Stomach smooth muscle (tissue), 2 donors: ENCODE measurements at regions not wholly inside any gene's neighbourhood (a gene's known extent, or its start where the extent isn't known, plus 50 kb on each side); places are given as distances from the start of the nearest gene placed in this dataset.

Source experiments
- H3K27ac ChIP-seq: one replicate; pipeline ENCODE4 v1.7.0; 2013; ENCODE audit warnings: mild to moderate bottlenecking, low read length, inconsistent platforms
- H3K27me3 ChIP-seq, 2 donors: one replicate each; pipeline ENCODE4 v1.7.0; 2013; ENCODE audit warnings: low read length in 2 of 2; ENCODE audit not compliant: insufficient read depth in 2 of 2, control insufficient read depth in 1 of 2
- H3K36me3 ChIP-seq, 2 donors: one replicate each; pipeline ENCODE4 v1.7.0; 2013; ENCODE audit warnings: low read length in 2 of 2; ENCODE audit not compliant: control insufficient read depth in 2 of 2, insufficient read depth in 2 of 2
- H3K4me1 ChIP-seq: one replicate; pipeline ENCODE4 v1.7.0; 2013; ENCODE audit warnings: low read length; ENCODE audit not compliant: control insufficient read depth, insufficient read depth
- H3K4me3 ChIP-seq, 2 donors: one replicate each; pipeline ENCODE4 v1.7.0; 2013; ENCODE audit warnings: low read length in 2 of 2
- H3K9ac ChIP-seq, 2 donors: one replicate each; pipeline ENCODE4 v1.7.0; 2013; ENCODE audit warnings: low read length in 2 of 2, mild to moderate bottlenecking in 1 of 2
- H3K9me3 ChIP-seq, 2 donors: one replicate each; pipeline ENCODE4 v1.7.0; 2013; ENCODE audit warnings: low read length in 2 of 2; ENCODE audit not compliant: control insufficient read depth in 2 of 2
- donor health status: healthy.
- donor health status: Pancreatic carcinoma.

DNA sequence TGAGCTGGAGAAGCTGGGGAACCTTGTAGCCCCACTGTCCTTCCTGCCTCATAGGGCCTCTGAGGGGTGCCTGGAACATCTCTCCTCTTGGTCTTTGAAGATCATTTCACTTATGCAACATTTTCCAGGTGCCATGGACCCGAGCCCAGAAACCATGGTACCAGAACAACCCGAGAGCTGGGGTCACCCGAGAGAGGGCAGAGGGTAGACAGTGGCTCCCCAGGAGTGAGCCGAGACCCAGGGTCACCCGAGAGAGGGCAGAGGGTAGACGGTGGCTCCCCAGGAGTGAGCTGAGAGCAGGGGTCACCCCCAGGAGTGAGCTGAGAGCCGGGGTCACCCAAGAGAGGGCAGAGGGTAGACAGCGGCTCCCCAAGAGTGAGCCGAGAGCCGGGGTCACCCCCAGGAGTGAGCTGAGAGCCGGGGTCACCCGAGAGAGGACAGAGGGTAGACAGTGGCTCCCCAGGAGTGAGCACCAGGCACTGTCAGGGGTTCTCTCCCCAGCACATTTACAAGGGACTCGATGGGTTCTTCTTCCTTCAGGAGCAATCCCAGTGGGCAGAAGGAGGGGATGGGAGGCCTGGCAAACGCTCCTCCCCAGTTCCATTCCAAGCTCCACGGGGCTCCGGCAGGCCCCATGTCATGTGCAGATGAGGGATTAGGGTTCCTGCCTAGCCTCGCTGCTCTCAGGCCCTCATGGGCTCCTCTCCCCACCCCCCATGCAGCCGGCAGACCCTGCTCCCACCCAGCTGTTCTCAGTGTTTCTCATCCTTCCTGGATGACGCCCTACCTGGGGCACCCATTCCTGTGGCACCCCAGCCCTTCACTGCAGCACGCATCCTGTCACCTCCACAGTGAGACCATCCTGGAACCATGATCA lies 163.5 kb downstream of the RTP5 start:
- peaks cover 4 to 12% of the 10 kb centered on the region in 2 donors for H3K27me3 ChIP-seq
- no peaks in the 10 kb centered on the region for H3K4me1 ChIP-seq
- no peak overlapping the region for H3K9ac ChIP-seq
- H3K36me3 ChIP-seq, result no peaks in the 10 kb centered on the region
- H3K4me3 ChIP-seq, result no peak overlapping the region
- H3K27ac ChIP-seq, result no peak overlapping the region
- no peaks in the 10 kb centered on the region for H3K9me3 ChIP-seq

DNA sequence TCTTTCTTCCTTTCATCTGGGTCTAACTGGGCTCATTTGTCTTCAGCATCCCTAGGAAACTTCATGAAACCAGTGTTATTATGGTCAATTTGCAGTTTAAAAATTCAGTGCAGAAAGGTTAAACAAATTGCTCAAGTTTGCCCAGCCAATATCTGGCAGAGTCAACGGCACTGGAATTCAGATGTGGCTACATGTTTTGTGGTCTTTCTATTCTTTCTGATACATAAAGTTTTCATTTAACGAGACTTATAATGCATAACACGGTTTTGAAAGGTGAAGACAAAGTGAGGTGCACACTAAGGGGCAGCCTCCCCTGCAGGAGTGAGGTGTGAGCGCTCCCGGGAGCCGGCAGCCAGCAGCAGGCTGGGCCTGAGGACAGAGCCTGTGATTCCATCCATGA lies 164.6 kb downstream of the RTP5 start:
- Histone ChIP-seq H3K27me3 (peaks cover 5 to 19% of the 10 kb centered on the region in 2 donors), H3K27ac (no peak overlapping the region)

DNA sequence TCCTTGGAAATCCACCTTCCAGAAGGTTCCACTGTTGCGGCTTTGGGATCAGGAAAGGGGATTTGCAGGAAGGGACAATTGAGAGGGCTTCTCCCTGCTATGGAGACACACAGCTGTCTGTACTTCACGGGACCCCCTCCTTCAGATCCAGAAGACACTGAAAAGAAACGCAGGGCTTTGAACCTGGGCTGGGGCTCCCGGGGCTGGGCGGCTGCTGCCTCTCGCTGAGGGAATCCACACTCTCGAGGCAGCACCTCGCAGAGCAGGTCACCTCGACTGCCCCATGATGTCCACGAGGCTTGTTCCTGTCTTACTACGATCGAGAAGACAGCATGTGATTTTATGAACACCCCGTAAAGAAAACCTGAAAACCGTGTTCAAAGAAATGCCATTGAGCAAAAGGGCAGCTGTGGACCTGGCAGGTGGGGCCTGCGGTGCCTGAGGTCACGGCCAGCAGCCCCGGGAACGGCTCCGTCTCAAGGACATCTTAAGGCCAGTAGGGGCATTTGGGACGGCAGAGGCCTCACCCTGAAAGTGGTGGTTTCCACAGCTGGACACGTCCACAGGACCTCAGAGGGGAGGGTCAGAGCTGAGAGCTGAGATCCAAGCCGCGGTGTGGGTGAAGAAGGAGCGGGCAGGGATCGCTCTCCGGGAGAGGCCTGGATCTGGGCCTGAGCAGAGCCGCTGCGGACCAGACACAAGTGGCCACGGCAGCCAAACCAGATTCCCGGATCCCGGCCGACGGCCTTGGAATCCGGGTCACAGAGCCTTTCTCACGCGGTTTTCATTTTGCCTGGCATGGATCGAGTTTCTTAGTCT lies 165.7 kb downstream of the RTP5 start:
- H3K4me3 ChIP-seq, result no peak overlapping the region
- peaks cover 8 to 22% of the 10 kb centered on the region in 2 donors for H3K27me3 ChIP-seq
- no peaks in the 10 kb centered on the region for H3K4me1 ChIP-seq
- no peak overlapping the region for H3K27ac ChIP-seq
- no peak overlapping the region for H3K9ac ChIP-seq
- H3K36me3 ChIP-seq, result no peaks in the 10 kb centered on the region
- H3K9me3 ChIP-seq, result no peaks in the 10 kb centered on the region

More for the DNA sequence above, 164.6 kb downstream of the RTP5 start:
- H3K9me3 ChIP-seq, result no peaks in the 10 kb centered on the region
- H3K36me3 ChIP-seq, result no peaks in the 10 kb centered on the region
- H3K9ac ChIP-seq, result no peak overlapping the region
- H3K4me1 ChIP-seq, result no peaks in the 10 kb centered on the region
- no peak overlapping the region for H3K4me3 ChIP-seq

- H3K27ac ChIP-seq, result no peak overlapping the region
- peaks cover 8 to 26% of the 10 kb centered on the region in 2 donors for H3K27me3 ChIP-seq
- H3K4me3 ChIP-seq, result no peak overlapping the region
These were observed 166.5 kb downstream of the RTP5 start for GRCh38 chr2:242035858-242036652.

DNA sequence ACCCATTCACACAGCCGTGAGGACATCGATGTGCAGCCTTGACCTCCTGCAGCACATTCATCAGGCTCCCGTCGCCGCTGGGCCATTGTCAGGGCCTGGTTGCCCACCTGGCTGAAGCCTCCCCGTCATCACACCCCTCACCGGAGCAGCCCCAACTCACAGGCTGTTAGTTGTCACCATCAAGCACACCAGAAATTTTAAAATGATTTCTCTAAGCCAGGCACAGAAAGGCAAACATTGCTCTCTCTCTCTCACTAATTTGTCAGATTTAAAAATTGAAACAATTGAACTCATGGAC lies 167.1 kb downstream of the RTP5 start:
- Histone ChIP-seq H3K27me3 (peaks cover 12 to 26% of the 10 kb centered on the region in 2 donors), H3K27ac (no peak overlapping the region), H3K4me1 (no peaks in the 10 kb centered on the region), H3K36me3 (no peaks in the 10 kb centered on the region), H3K9me3 (no peaks in the 10 kb centered on the region), H3K9ac (no peak overlapping the region), H3K4me3 (no peak overlapping the region)

More at GRCh38 chr2:242035858-242036652, 166.5 kb downstream of the RTP5 start:
- Histone ChIP-seq H3K9me3 (no peaks in the 10 kb centered on the region), H3K4me1 (no peaks in the 10 kb centered on the region), H3K9ac (no peak overlapping the region), H3K36me3 (no peaks in the 10 kb centered on the region)

- no peak overlapping the region for H3K27ac ChIP-seq
- H3K9me3 ChIP-seq, result no peaks in the 10 kb centered on the region
- H3K4me3 ChIP-seq, result no peak overlapping the region
- H3K27me3 ChIP-seq, result peaks cover 15 to 32% of the 10 kb centered on the region in 2 donors
- H3K9ac ChIP-seq, result no peak overlapping the region
- no peaks in the 10 kb centered on the region for H3K4me1 ChIP-seq
- H3K36me3 ChIP-seq, result no peaks in the 10 kb centered on the region
These were observed 168.8 kb downstream of the RTP5 start for GRCh38 chr2:242038166-242038927.

DNA sequence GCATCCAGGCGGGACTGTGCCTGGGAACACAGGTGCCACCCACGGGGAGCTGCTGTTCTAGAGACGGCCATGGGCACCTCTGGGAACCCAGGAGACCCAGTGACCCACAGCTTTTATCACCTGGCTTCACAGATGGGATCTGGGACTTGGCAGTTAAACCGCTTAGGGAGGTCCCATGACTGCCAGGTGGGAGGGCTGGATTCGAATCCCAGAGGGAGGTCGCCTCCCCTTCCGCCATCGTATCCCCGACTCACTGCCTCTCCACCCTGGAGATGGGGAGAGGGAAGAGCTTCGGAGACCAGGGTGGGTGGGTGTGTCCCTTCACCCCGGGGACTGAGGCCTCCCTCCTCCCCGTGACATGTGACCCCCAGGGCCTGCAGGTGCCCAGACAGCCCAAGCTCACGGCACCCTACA lies 169.4 kb downstream of the RTP5 start:
- no peaks in the 10 kb centered on the region for H3K4me1 ChIP-seq
- peaks cover 18 to 38% of the 10 kb centered on the region in 2 donors for H3K27me3 ChIP-seq
- no peaks in the 10 kb centered on the region for H3K36me3 ChIP-seq
- no peak overlapping the region for H3K4me3 ChIP-seq
- no peaks in the 10 kb centered on the region for H3K9me3 ChIP-seq
- H3K27ac ChIP-seq, result no peak overlapping the region
- no peak overlapping the region for H3K9ac ChIP-seq

DNA sequence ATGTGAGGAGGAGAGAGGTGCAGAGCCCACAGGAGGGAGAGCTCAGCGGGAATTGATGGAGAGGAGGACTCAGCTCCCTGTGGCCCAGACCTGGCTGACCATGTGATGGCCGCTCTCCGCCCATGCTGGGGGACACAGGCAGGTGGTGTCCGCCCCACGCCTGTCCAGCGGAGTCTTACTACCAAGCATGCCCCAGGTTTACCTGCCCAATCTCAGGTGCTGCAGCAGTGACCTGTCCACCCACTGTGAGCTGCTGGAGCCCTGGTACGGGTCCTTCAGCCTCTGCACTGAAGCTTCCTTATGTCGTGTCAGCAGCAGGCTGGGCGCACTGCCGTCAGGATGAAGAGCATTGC lies 170.8 kb downstream of the RTP5 start:
- H3K27me3 ChIP-seq, result peaks cover 21 to 43% of the 10 kb centered on the region in 2 donors
- H3K4me3 ChIP-seq, result no peak overlapping the region
- H3K9ac ChIP-seq, result no peak overlapping the region
- no peaks in the 10 kb centered on the region for H3K36me3 ChIP-seq
- H3K27ac ChIP-seq, result no peak overlapping the region
- H3K4me1 ChIP-seq, result no peaks in the 10 kb centered on the region
- no peaks in the 10 kb centered on the region for H3K9me3 ChIP-seq

DNA sequence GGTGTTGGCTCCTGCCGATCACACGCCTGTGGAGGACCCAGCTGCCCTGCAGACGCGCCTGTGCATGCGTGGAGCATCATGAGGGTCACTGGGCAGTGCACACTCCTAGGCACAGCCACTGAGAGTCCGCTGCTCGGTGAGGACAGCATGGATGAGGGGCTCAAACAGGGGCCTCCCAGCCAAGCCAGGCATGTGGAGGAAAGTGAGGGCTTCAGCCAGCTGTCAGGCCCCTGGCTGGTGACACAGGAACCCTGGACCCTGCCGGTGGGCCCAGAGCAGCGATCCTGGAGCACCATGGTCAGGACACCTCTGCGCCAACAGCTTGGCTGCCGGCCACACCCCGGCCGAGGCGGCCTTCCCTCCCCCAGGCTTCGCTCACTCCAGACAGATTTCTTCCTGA lies 171.2 kb downstream of the RTP5 start:
- H3K27me3 ChIP-seq, result peaks cover 22 to 43% of the 10 kb centered on the region in 2 donors
- H3K4me1 ChIP-seq, result no peaks in the 10 kb centered on the region

DNA sequence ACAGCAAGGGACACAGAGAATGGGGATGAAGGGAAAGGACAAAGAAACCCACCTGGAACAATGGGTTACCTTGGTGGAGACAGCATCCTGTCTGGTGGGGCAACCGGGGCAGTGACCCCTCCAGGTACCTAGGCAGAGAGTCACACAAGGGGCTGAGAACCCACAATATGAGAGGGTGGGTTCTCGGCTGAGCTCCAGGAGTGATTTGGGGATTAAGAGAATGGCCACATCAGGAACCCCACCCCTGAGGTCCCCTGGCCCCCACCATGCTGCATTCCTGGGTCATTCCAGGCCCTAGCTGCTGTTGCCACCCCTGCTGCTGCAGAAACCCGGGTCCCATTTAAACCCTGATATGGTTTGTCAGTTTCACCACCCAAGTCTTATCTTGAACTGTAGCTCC lies 172.3 kb downstream of the RTP5 start:
- Histone ChIP-seq H3K27ac (no peak overlapping the region), H3K4me3 (no peak overlapping the region), H3K27me3 (peaks cover 25 to 37% of the 10 kb centered on the region in 2 donors)

More for the DNA sequence above, 171.2 kb downstream of the RTP5 start:
- no peak overlapping the region for H3K27ac ChIP-seq
- no peaks in the 10 kb centered on the region for H3K36me3 ChIP-seq
- H3K9ac ChIP-seq, result no peak overlapping the region
- no peaks in the 10 kb centered on the region for H3K9me3 ChIP-seq
- H3K4me3 ChIP-seq, result no peak overlapping the region

More for the DNA sequence above, 172.3 kb downstream of the RTP5 start:
- H3K9ac ChIP-seq, result no peak overlapping the region
- H3K9me3 ChIP-seq, result no peaks in the 10 kb centered on the region
- no peaks in the 10 kb centered on the region for H3K4me1 ChIP-seq
- no peaks in the 10 kb centered on the region for H3K36me3 ChIP-seq
